Hepatocyte (in vitro differentiated cells): ENCODE measurements at regions not wholly inside any gene's neighbourhood (a gene's known extent, or its start where the extent isn't known, plus 50 kb on each side); places are given as distances from the start of the nearest gene placed in this dataset.

ENCODE experiments used
- CTCF ChIP-seq: fragments of 200-600 bp; sonication (generic); IDR thresholded peaks from 2 replicates; pipeline ENCODE4 v1.5.1; 2016; ENCODE audit warnings: antibody characterized with exemption, mild to moderate bottlenecking; ENCODE audit not compliant: poor library complexity
- EZH2 ChIP-seq: fragments of 200-600 bp; sonication (generic); IDR thresholded peaks from 2 replicates; pipeline ENCODE4 v1.6.1; 2016; ENCODE audit warnings: antibody characterized with exemption, mild to moderate bottlenecking, borderline replicate concordance

DNA sequence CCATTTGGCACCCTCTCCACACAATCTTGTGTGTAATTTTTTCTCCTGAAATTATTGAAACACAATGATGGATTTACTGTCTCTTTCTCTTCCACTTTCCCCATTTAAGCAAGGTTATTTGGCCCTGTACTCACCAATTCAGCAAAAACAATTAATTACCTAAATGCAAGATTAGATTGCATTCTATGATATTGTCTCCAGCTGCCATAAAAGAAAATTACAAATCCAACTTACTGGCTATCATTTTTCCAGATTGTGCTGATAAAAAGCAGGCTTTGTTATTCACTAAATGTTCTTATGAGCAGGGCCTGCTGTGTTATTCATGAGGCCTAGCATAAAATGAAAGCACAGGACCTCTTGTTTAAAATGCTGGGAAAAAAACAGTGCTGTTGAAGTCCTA lies 95.8 kb upstream of the IRAK1BP1 start:
- TF ChIP-seq CTCF (no peak), EZH2 (no peak)
